H1 (cell line): ENCODE measurements at regions not wholly inside any gene's neighbourhood (a gene's known extent, or its start where the extent isn't known, plus 50 kb on each side); places are given as distances from the start of the nearest gene placed in this dataset.

ENCODE experiments used
- CHD7 ChIP-seq: fragments of 300-600 bp; sonication (generic); IDR thresholded peaks from 2 replicates; pipeline ENCODE4 v1.7.1; 2012; ENCODE audit warnings: low read length, moderate library complexity, mild to moderate bottlenecking, inconsistent platforms; ENCODE audit not compliant: insufficient replicate concordance
- KDM1A ChIP-seq: fragments of 200-600, 300-600 bp; sonication (generic); IDR thresholded peaks from 2 replicates; pipeline ENCODE4 v1.7.1; 2016; ENCODE audit warnings: mild to moderate bottlenecking, low read length, borderline replicate concordance
- RFX5 ChIP-seq: IDR thresholded peaks from 2 replicates; pipeline ENCODE4 v1.6.1; 2011; ENCODE audit warnings: low read depth, low read length, improper control_type of control experiment, borderline replicate concordance
- ZNF274 ChIP-seq: IDR thresholded peaks from 2 replicates; pipeline ENCODE4 v1.7.0; 2012; ENCODE audit warnings: low read length, borderline replicate concordance; ENCODE audit errors: extremely low read depth

GRCh38 chrX:45727761-45728160 is 527.1 kb upstream of the DIPK2B start (continued):
- no peak for TF ChIP-seq CHD7
- TF ChIP-seq RFX5 = no peak
- TF ChIP-seq KDM1A = no peak
- no peak for TF ChIP-seq ZNF274
